ENCODE measurements at regions not wholly inside any gene's neighbourhood (a gene's known extent, or its start where the extent isn't known, plus 50 kb on each side); places are given as distances from the start of the nearest gene placed in this dataset.

DNA sequence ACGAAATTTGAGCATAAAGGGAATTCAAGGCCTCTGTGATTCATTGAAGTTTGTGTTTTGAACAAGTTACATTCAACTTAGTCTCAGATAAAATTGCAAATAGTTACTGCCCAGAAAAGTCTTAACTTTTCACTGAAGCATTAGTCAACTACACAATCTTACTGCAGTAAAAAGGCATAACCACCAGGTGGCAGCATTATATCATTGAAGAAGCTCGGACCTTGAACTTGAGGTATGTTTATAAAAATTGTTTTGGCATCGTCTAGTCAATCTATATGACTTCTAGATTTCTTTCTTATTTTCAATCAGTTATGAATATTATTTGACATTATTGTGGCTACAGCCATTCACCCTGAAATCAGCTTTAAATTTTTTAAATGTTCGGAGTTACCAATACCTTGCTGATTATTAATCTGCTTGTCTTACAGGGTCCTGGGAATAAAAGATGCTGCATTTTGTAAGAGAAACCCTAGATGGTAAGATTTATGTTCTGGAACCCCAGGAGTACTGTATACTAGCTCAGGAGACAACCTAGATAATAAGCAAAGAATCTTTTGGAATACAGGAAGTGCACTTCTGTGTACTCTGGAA lies 83.9 kb upstream of the GRAMD2B start:
- DNase-seq (peak in 1 of 3 donors; percentile 78), ATAC-seq (peak; percentile 80)
- Histone ChIP-seq H3K4me3 (no peak overlapping the region), H3K36me3 (ENCODE audit: low read depth) (no peaks in the 10 kb centered on the region), H3K4me1 (ENCODE audit: low read depth) (no peaks in the 10 kb centered on the region), H3K9me3 (no peaks in the 10 kb centered on the region)
- intact Hi-C loops (cut with DNase I, micrococcal nuclease), result loop anchor here in 1 of 2 donors (5.0 kb wide), 1 partner anchor 203 kb away; no protein-coding TSS in a partner anchor
- TF ChIP-seq, protein P1, sequence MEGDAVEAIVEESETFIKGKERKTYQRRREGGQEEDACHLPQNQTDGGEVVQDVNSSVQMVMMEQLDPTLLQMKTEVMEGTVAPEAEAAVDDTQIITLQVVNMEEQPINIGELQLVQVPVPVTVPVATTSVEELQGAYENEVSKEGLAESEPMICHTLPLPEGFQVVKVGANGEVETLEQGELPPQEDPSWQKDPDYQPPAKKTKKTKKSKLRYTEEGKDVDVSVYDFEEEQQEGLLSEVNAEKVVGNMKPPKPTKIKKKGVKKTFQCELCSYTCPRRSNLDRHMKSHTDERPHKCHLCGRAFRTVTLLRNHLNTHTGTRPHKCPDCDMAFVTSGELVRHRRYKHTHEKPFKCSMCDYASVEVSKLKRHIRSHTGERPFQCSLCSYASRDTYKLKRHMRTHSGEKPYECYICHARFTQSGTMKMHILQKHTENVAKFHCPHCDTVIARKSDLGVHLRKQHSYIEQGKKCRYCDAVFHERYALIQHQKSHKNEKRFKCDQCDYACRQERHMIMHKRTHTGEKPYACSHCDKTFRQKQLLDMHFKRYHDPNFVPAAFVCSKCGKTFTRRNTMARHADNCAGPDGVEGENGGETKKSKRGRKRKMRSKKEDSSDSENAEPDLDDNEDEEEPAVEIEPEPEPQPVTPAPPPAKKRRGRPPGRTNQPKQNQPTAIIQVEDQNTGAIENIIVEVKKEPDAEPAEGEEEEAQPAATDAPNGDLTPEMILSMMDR (IDR thresholded peaks at IDR 0.05), result peak; percentile 72

DNA sequence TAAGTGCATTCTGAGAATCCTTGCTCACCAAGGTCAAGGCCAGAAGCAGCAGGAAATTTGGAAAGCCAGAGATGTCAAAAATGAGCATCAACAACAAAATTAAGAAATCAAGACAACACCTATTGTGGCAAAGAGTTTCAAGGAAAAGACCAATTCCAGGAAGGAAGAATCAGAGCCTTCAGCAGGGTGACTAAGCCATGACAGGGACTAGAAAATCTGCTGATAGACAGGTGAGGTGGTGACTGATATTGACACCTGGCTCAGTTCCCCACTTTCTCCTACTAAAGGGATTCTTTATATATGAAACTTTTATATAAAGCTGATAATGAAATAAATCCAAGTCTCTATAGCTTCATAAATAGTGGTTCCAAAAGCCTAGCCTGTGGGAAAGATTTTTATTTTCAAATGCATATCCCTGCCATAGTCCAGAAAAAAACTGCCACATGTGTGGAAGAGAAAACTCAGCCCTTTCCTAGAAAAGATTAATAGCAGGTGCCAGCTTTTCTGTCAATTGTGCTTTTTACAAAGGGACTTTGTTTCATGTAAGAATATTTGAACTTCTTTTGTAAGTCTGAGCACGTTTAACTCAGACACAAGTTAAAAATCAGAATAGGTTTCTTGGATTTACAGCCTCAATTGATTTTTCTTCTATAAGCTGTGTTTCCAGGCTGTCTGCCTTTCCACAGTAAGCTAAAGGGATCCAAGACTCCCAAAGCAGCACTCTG lies 81.1 kb upstream of the GRAMD2B start:
- H3K9me3 ChIP-seq, result no peaks in the 10 kb centered on the region
- H3K36me3 ChIP-seq (ENCODE audit: low read depth), result no peaks in the 10 kb centered on the region
- intact Hi-C loops (cut with DNase I, micrococcal nuclease), result no loop called here
- no peaks in the 10 kb centered on the region for H3K4me1 ChIP-seq (ENCODE audit: low read depth)
- H3K4me3 ChIP-seq, result no peak overlapping the region
- TF ChIP-seq, protein P1 (IDR thresholded peaks at IDR 0.05), result no peak
- no peak for ATAC-seq
- DNase-seq, result no peak

DNA sequence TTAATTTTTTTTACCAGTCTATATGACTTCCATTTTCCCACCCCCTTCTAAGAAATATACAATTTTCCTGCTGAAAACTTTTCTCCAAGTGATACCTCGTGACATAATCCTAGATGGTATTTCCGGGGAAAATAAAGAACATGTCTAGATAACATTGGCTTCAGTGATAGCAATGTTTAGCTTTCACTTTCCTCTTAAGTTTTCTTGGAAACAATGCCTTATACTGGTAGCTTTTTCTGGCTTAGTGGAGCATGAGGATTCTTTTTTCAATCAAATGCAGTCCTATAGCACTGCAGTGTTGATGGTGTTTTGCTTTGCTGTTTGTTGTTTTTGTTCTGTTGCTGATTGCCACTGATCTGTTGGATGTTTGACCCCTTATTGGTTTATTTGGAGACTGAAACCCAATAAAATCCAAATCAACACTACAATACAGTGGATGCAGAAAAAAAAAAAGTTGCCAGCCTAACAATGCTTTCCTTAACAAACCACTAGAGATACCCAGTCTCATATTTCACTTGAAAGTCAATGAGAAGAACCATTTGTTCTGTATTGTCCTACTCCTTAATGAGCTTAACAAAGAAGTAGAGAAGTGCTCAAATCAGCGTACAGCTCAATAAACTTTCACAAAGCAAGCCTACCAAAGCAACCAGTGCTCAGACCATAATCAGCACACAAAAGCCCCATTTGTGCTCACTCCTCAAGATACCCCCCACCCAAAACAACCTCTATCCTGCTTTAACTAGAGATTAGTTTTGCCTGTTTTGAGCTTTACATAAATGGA lies 74.2 kb upstream of the GRAMD2B start:
- no peak for ATAC-seq
- Histone ChIP-seq H3K4me3 (no peak overlapping the region), H3K9me3 (no peaks in the 10 kb centered on the region), H3K36me3 (ENCODE audit: low read depth) (no peaks in the 10 kb centered on the region), H3K4me1 (ENCODE audit: low read depth) (peaks cover 2% of the 10 kb centered on the region)
- DNase-seq, result no peak
- TF ChIP-seq, protein P1 (IDR thresholded peaks at IDR 0.05), result no peak
- intact Hi-C loops (cut with DNase I, micrococcal nuclease), result no loop called here

DNA sequence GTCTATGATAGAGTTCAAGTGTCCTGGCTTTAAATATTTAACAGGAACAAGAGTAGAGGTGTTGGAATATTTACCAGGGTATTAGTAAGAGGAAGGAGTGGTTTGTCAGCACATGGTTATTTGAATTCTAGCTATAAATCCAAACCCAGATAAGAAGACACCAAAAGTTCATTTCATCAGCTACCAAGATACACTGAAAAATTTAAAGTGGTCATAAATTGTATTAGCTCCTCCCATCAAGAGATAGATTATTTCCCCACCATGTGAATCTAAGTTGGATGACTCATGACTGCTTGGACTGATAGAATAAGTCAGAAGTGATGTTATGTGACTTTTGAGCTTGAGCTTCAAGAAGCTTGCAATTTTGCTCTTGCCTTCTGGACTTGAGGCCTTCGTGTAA lies 72.1 kb upstream of the GRAMD2B start:
- H3K9me3 ChIP-seq, result no peaks in the 10 kb centered on the region
- no peak overlapping the region for H3K4me3 ChIP-seq
- no peak for ATAC-seq
- peaks cover 5% of the 10 kb centered on the region for H3K4me1 ChIP-seq (ENCODE audit: low read depth)
- no peaks in the 10 kb centered on the region for H3K36me3 ChIP-seq (ENCODE audit: low read depth)
- TF ChIP-seq, protein P1 (IDR thresholded peaks at IDR 0.05), result no peak
- intact Hi-C loops (cut with DNase I, micrococcal nuclease), result loop anchor here (5.0 kb wide), 1 partner anchor 186 kb away; no protein-coding TSS in a partner anchor
- DNase-seq, result no peak

DNA sequence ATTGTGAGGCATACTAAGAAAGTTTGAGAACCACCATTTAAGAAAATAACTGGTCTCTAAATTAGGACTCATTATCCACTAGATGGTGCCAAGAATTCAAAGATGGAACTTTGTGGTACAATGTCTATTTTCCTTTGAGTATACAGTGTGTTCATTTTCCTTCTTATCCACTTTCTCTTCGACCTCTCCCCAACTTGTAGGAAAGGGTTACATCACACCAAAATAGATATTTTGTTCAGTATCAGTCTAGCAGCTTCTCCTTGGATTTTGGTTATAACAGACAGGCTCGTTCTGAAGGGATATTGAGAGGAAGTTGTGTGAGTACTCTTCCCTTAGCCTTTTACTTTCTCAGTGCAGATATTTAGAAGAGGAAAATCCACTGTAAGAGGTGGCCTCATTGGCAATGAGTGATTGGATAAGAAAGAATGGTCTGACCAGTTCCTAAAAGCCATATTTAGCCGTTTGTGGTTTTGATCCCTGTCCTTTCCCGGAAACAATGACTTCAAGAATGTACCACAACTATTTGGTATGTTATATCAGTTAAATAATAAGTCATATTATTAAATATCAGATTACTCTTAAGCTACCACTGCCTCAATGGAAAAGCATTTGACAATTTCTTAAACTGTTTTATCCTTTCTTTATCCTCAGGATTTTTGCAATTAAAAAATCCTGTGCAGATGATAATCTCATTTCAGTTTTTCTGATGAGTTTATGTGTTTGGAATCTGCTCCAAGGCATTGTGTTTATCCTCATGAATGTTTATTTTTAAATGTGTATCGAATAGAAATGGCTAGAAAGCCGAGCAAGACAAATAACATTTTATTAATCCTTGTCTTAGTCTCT lies 69.0 kb upstream of the GRAMD2B start:
- DNase-seq (no peak), ATAC-seq (peak; percentile 76)
- TF ChIP-seq, protein P1 (IDR thresholded peaks at IDR 0.05), result no peak
- no peaks in the 10 kb centered on the region for H3K9me3 ChIP-seq
- H3K4me1 ChIP-seq (ENCODE audit: low read depth), result peaks cover 5% of the 10 kb centered on the region
- H3K36me3 ChIP-seq (ENCODE audit: low read depth), result no peaks in the 10 kb centered on the region
- no peak overlapping the region for H3K4me3 ChIP-seq
- intact Hi-C loops (cut with DNase I, micrococcal nuclease), result loop anchor here (5.0 kb wide), 1 partner anchor 183 kb away; no protein-coding TSS in a partner anchor

All from mucosa of descending colon (tissue), 3 donors.